Mesendoderm (in vitro differentiated cells): ENCODE measurements at regions not wholly inside any gene's neighbourhood (a gene's known extent, or its start where the extent isn't known, plus 50 kb on each side); places are given as distances from the start of the nearest gene placed in this dataset.

Experiments
- DNase-seq: peaks from one replicate; pipeline ENCODE4 v3.0.0; 2013
- H2AK5ac ChIP-seq: 2 replicates; pipeline ENCODE4 v1.6.1; 2013; ENCODE audit warnings: low read length, inconsistent platforms
- H2BK120ac ChIP-seq: 2 replicates; pipeline ENCODE4 v1.6.1; 2013; ENCODE audit warnings: low read depth, mild to moderate bottlenecking, low read length, moderate library complexity, mixed read lengths
- H2BK15ac ChIP-seq: replicated peaks from 2 replicates; pipeline ENCODE4 v1.6.1; 2013; ENCODE audit warnings: low read depth, mild to moderate bottlenecking, moderate library complexity
- H2BK5ac ChIP-seq: 2 replicates; pipeline ENCODE4 v1.6.1; 2013; ENCODE audit warnings: low read length, inconsistent platforms
- H3K18ac ChIP-seq: 2 replicates; pipeline ENCODE4 v1.6.1; 2013; ENCODE audit warnings: mild to moderate bottlenecking, low read length, mixed read lengths
- H3K23ac ChIP-seq: one replicate; pipeline ENCODE4 v1.6.1; 2013; ENCODE audit warnings: low read length
- H3K27ac ChIP-seq: 2 replicates; pipeline ENCODE4 v1.5.1; 2013; ENCODE audit warnings: low read depth, mild to moderate bottlenecking, inconsistent platforms, low read length, moderate library complexity
- H3K27me3 ChIP-seq: 2 replicates; pipeline ENCODE4 v1.6.1; 2013; ENCODE audit warnings: low read length, control low read depth, mild to moderate bottlenecking, inconsistent platforms; ENCODE audit not compliant: insufficient read depth, poor library complexity
- H3K36me3 ChIP-seq: 2 replicates; pipeline ENCODE4 v1.6.1; 2013; ENCODE audit warnings: low read length, inconsistent platforms; ENCODE audit not compliant: control insufficient read depth, insufficient read depth
- H3K4ac ChIP-seq: one replicate; pipeline ENCODE4 v1.6.1; 2013; ENCODE audit warnings: low read depth, mild to moderate bottlenecking, low read length, moderate library complexity
- H3K4me1 ChIP-seq: 2 replicates; pipeline ENCODE4 v1.6.1; 2013; ENCODE audit warnings: low read depth, low read length, inconsistent platforms; ENCODE audit not compliant: control insufficient read depth
- H3K4me2 ChIP-seq: 2 replicates; pipeline ENCODE4 v1.6.1; 2013; ENCODE audit warnings: low read length
- H3K4me3 ChIP-seq: 2 replicates; pipeline ENCODE4 v1.5.1; 2013; ENCODE audit warnings: mild to moderate bottlenecking, low read length
- H3K56ac ChIP-seq: one replicate; pipeline ENCODE4 v1.6.1; 2013; ENCODE audit warnings: low read length
- H3K79me1 ChIP-seq: 2 replicates; pipeline ENCODE4 v1.6.1; 2013; ENCODE audit warnings: low read length, inconsistent platforms
- H3K79me2 ChIP-seq: 2 replicates; pipeline ENCODE4 v1.6.1; 2013; ENCODE audit warnings: mild to moderate bottlenecking, low read length; ENCODE audit not compliant: control insufficient read depth, insufficient read depth
- H3K9ac ChIP-seq: 2 replicates; pipeline ENCODE4 v1.6.1; 2013; ENCODE audit warnings: low read length, inconsistent platforms
- H4K5ac ChIP-seq: one replicate; pipeline ENCODE4 v1.6.1; 2013; ENCODE audit warnings: low read length
- H4K8ac ChIP-seq: one replicate; pipeline ENCODE4 v1.6.1; 2013; ENCODE audit warnings: low read depth, mild to moderate bottlenecking, control low read depth, low read length, moderate library complexity
- WGBS: extraction: QIAGEN DNeasy Blood & Tissue Kit; methylation state at CpG from one replicate; pipeline ENCODE4 v1.1.7; 2013; ENCODE audit warnings: low lambda C conversion rate, missing lambda C conversion rate; ENCODE audit not compliant: insufficient coverage; ENCODE audit errors: extremely low coverage; 5-methylcytosine and 5-hydroxymethylcytosine counted together

DNA sequence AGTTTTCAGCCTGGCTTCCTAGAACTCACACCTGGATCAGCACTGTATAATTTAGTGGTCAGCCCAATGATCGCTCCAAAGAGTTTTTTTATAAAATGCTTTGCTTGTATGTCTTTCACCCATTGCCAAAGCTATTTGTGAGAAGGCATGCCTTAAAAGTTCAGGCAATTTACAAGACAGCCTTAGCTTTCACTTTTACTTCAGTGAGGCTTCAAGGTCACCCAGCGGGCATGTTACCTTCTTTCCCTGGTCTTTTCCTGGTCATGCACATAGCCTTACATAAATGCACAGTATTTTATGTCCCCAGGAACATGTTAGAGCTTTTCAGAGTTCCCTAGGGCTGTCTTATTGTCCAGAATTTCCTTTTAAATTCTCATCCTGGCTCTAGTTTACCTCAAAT lies 179.9 kb upstream of the TMEM72 start:
- H3K56ac ChIP-seq = no peak overlapping the region

DNA sequence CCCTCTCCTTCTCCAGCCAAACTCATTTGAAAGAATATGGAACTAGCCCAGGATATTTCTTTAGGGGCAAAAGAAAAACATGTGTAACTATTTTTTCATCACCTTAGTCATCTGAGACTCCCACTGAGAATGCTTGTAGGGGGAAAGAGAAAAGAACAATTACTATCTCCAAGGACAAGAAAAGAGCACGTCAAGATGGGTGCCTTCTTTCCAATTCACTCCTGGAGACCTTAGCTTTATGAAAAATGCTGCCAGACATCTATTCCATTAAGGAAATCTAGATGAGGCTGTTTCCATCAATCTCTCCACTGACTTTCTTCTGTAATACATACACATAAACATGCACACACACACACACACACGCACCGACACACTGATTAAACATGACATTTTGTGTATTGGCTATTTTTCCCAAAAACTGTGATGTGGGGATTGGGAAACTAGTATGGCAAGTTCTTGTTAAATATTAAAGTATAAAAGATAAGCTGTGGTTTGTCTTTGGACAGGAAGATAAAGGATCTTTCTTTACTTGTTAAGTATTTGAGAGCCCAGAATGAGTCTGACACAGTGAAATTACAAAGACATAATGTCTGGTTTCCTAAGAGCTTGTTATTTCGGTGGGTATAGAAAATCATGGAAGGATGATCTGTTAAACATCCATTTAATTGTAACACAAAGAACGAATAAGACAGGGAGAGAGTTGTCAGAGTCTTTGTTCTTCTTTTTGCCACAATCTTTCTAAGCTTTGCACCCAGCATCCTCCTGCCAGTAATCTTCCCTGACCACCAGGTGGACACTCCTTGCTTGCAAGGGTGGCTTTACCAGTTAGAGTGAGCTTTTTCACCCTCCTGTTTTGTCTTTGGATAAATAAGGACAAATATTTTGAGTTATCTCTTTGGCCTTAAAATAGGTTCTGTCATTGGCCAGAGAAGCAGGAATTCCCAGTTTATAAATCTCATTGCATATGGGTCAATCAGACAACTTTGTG lies 177.3 kb upstream of the TMEM72 start:
- Histone ChIP-seq H3K79me1 (no peaks in the 10 kb centered on the region), H3K4ac (no peak overlapping the region), H3K4me2 (no peak overlapping the region), H3K79me2 (no peaks in the 10 kb centered on the region), H3K56ac (no peak overlapping the region), H3K27ac (no peak overlapping the region), H4K8ac (no peak overlapping the region), H3K27me3 (no peaks in the 10 kb centered on the region), H4K5ac (no peak overlapping the region), H3K4me1 (peaks cover 3% of the 10 kb centered on the region), H3K23ac (no peak overlapping the region), H3K9ac (no peak overlapping the region), H2BK5ac (no peak overlapping the region), H2BK15ac (no peak overlapping the region), H3K36me3 (no peaks in the 10 kb centered on the region), H2AK5ac (no peak overlapping the region), H3K18ac (no peak overlapping the region), H2BK120ac (no peak overlapping the region), H3K4me3 (no peak overlapping the region)
- peak; percentile 46 for DNase-seq
- no CpG with 5 or more reads among the region's 5 CpGs for WGBS

More for the DNA sequence above, 179.9 kb upstream of the TMEM72 start:
- H2AK5ac ChIP-seq = no peak overlapping the region
- H3K36me3 ChIP-seq = no peaks in the 10 kb centered on the region
- peaks cover 3% of the 10 kb centered on the region for H3K4me1 ChIP-seq
- H3K27ac ChIP-seq = no peak overlapping the region
- H4K5ac ChIP-seq = no peak overlapping the region
- H3K4ac ChIP-seq = no peak overlapping the region
- H3K23ac ChIP-seq = no peak overlapping the region
- H3K79me2 ChIP-seq = no peaks in the 10 kb centered on the region
- H2BK5ac ChIP-seq = no peak overlapping the region
- H3K9ac ChIP-seq = no peak overlapping the region
- H3K79me1 ChIP-seq = no peaks in the 10 kb centered on the region
- H3K4me2 ChIP-seq = no peak overlapping the region
- no peak overlapping the region for H2BK120ac ChIP-seq
- H3K18ac ChIP-seq = no peak overlapping the region
- no peak overlapping the region for H4K8ac ChIP-seq
- no peak overlapping the region for H2BK15ac ChIP-seq
- H3K27me3 ChIP-seq = no peaks in the 10 kb centered on the region
- H3K4me3 ChIP-seq = no peak overlapping the region
- WGBS = no CpG with 5 or more reads among the region's 2 CpGs
- DNase-seq = peak; percentile 5

DNA sequence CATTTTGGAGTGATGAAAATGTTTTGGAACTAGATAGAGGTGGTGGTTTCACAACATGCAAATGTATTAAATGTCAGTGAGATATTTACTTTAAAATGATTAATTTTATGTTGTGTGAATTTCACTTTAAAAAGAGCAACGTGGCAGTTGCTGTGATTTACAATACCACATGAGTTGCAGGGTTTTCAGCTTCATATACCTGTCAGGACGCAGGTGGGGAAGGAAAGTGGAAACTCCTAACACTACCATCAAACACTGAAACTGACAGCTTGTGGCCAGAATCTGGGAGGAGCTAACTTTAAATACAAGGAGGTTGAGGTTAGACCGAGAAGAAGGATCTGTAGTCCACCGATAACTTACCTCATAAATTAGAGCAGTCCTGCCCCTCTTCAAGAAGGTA lies 168.9 kb upstream of the TMEM72 start:
- H3K9ac ChIP-seq = no peak overlapping the region
- no peaks in the 10 kb centered on the region for H3K27me3 ChIP-seq
- no peak overlapping the region for H3K4me2 ChIP-seq
- H2AK5ac ChIP-seq = no peak overlapping the region
- H3K56ac ChIP-seq = no peak overlapping the region
- no CpG with 5 or more reads among the region's 4 CpGs for WGBS
- H3K27ac ChIP-seq = no peak overlapping the region
- no peak overlapping the region for H3K4ac ChIP-seq
- H3K18ac ChIP-seq = no peak overlapping the region
- H3K23ac ChIP-seq = no peak overlapping the region
- no peak overlapping the region for H3K4me3 ChIP-seq
- DNase-seq = no peak
- no peaks in the 10 kb centered on the region for H3K36me3 ChIP-seq
- no peak overlapping the region for H2BK120ac ChIP-seq
- H3K79me1 ChIP-seq = no peaks in the 10 kb centered on the region
- no peak overlapping the region for H4K8ac ChIP-seq
- H4K5ac ChIP-seq = no peak overlapping the region
- no peak overlapping the region for H2BK15ac ChIP-seq
- no peaks in the 10 kb centered on the region for H3K4me1 ChIP-seq
- H2BK5ac ChIP-seq = no peak overlapping the region
- H3K79me2 ChIP-seq = no peaks in the 10 kb centered on the region

DNA sequence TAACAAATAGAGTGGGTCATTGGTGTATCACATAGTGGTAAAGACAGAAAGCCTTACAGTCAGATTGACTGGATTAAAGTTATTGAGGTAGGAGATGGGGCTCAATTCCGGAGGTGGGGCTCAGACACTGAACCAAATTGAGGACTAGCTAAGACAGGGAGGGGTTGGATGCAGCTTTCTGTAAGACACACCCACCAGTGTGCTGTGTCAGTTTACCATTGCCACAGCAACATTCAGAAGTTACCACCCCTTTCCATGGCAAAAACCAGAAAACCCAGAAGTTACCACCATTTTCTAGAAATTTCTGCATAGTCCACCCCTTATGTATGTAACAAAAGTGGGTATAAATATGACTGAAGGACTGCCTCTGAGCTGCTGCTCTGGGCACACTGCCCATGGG lies 167.6 kb upstream of the TMEM72 start:
- Histone ChIP-seq H3K79me1 (no peaks in the 10 kb centered on the region), H2BK5ac (no peak overlapping the region), H3K27ac (no peak overlapping the region), H3K79me2 (no peaks in the 10 kb centered on the region), H3K18ac (no peak overlapping the region), H3K4me1 (no peaks in the 10 kb centered on the region), H3K4me3 (no peak overlapping the region), H4K5ac (no peak overlapping the region), H3K27me3 (no peaks in the 10 kb centered on the region), H3K4me2 (no peak overlapping the region), H3K23ac (no peak overlapping the region), H3K4ac (no peak overlapping the region), H2AK5ac (no peak overlapping the region), H3K36me3 (no peaks in the 10 kb centered on the region), H3K9ac (no peak overlapping the region), H2BK15ac (no peak overlapping the region), H2BK120ac (no peak overlapping the region), H3K56ac (no peak overlapping the region), H4K8ac (no peak overlapping the region)
- WGBS = no CpG with 5 or more reads among the region's 1 CpG
- DNase-seq = no peak

DNA sequence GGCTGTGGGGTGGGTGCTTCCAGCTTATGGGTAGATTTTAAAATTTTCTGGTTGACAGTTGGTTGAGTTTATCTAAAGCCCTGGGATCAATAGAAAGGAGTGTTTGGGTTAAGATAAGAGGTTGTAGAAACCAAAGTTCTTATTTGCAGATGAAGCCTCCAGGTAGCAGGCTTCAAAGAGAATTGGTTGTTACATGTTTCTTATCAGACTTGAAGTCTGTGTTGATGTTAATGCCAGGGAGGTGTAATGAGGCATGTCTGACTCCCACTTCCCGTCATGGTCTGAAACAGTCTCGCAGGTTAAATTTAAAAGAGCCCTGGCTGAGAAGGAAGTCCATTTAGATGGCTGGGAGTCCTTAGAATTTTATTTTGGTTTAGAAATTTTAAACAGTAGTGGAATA lies 165.2 kb upstream of the TMEM72 start:
- H3K9ac ChIP-seq = no peak overlapping the region
- H4K8ac ChIP-seq = no peak overlapping the region
- H3K4ac ChIP-seq = no peak overlapping the region
- no peak overlapping the region for H2BK120ac ChIP-seq
- no peak overlapping the region for H2BK15ac ChIP-seq
- no peak overlapping the region for H3K4me2 ChIP-seq
- H2AK5ac ChIP-seq = no peak overlapping the region
- H3K36me3 ChIP-seq = no peaks in the 10 kb centered on the region
- H3K18ac ChIP-seq = no peak overlapping the region
- WGBS = no CpG with 5 or more reads among the region's 2 CpGs
- no peak overlapping the region for H3K56ac ChIP-seq
- H3K79me1 ChIP-seq = no peaks in the 10 kb centered on the region
- DNase-seq = peak; percentile 62
- no peak overlapping the region for H3K27ac ChIP-seq
- no peaks in the 10 kb centered on the region for H3K79me2 ChIP-seq
- no peak overlapping the region for H3K23ac ChIP-seq
- H3K27me3 ChIP-seq = no peaks in the 10 kb centered on the region
- no peak overlapping the region for H4K5ac ChIP-seq
- H3K4me3 ChIP-seq = no peak overlapping the region
- H2BK5ac ChIP-seq = no peak overlapping the region
- H3K4me1 ChIP-seq = no peaks in the 10 kb centered on the region
